ENCODE measurements at regions not wholly inside any gene's neighbourhood (a gene's known extent, or its start where the extent isn't known, plus 50 kb on each side); places are given as distances from the start of the nearest gene placed in this dataset.

DNA sequence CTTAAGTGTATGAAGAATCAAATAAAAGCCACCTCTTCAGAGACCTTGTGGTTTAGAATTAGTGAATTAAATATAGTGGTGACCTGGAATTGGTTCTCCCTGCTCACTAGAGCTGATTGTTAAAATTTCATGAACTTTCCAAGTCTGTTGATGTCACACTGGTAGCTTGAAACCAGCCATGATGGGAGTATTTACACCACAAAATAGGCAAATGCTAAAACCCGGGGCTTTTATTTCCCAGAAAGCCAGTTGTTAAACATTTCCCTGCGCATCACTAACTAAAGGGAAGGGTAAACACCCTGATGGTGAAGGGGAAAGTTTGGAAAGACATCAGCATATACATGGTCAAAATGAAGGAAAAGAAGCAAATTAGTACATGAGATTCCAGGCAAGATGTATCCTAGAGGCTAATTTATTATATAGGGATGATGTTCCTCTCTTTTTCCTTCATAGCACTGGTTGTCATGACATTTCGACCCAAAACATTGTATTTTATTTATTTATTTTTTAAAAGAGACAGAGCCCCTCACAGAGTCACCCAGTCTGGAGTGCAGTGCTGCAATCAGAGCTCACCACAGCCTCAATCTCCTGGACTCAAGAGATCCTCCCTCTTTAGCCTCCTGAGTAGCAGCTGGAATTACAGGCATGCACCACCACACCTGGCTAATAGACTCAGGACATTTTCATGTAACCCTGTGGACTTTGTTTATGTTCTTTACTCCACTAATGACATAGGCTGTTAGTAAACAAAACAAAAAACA lies 123.2 kb downstream of the RIN2 start:
- peaks cover 0 to 3% (median under 1%) of the 10 kb centered on the region in 3 donors for H3K4me1 Mint-ChIP-seq
- H3K9me3 Mint-ChIP-seq, result no peaks in the 10 kb centered on the region
- DNase-seq (no peak), ATAC-seq (ENCODE audit: low read depth in 2 of 2) (no peak)
- H3K4me3 Mint-ChIP-seq, result no peak overlapping the region
- H3K36me3 Mint-ChIP-seq, result no peaks in the 10 kb centered on the region
- H3K27me3 Mint-ChIP-seq, result peaks cover 0 to 16% (median 9%) of the 10 kb centered on the region in 3 donors
- H3K27ac Mint-ChIP-seq, result no peak overlapping the region

GRCh38 chr20:19881990-19882389 lies 123.9 kb downstream of the RIN2 start:
- H3K4me3 Mint-ChIP-seq, result no peak overlapping the region
- H3K4me1 Mint-ChIP-seq, result no peaks in the 10 kb centered on the region
- H3K27ac Mint-ChIP-seq, result no peak overlapping the region
- no peak for DNase-seq
- ATAC-seq (ENCODE audit: low read depth in 2 of 2), result no peak
- H3K9me3 Mint-ChIP-seq, result no peaks in the 10 kb centered on the region
- H3K27me3 Mint-ChIP-seq, result peaks cover 0 to 21% (median 9%) of the 10 kb centered on the region in 3 donors
- H3K36me3 Mint-ChIP-seq, result no peaks in the 10 kb centered on the region

- ATAC-seq (ENCODE audit: low read depth in 2 of 2) (no peak), DNase-seq (no peak)
- Mint-ChIP-seq H3K4me1 (no peaks in the 10 kb centered on the region), H3K9me3 (no peaks in the 10 kb centered on the region), H3K27me3 (peaks cover 0 to 21% (median 9%) of the 10 kb centered on the region in 3 donors), H3K36me3 (no peaks in the 10 kb centered on the region), H3K4me3 (no peak overlapping the region), H3K27ac (no peak overlapping the region)
These were observed 124.4 kb downstream of the RIN2 start for GRCh38 chr20:19882446-19882845.

- no peak overlapping the region for H3K4me3 Mint-ChIP-seq
- H3K9me3 Mint-ChIP-seq, result no peaks in the 10 kb centered on the region
- no peak for DNase-seq
- no peak overlapping the region for H3K27ac Mint-ChIP-seq
- no peaks in the 10 kb centered on the region for H3K4me1 Mint-ChIP-seq
- peaks cover 0 to 27% (median 15%) of the 10 kb centered on the region in 3 donors for H3K27me3 Mint-ChIP-seq
- no peaks in the 10 kb centered on the region for H3K36me3 Mint-ChIP-seq
- ATAC-seq (ENCODE audit: low read depth in 2 of 2), result no peak
These were observed 125.4 kb downstream of the RIN2 start for GRCh38 chr20:19883501-19883900.

DNA sequence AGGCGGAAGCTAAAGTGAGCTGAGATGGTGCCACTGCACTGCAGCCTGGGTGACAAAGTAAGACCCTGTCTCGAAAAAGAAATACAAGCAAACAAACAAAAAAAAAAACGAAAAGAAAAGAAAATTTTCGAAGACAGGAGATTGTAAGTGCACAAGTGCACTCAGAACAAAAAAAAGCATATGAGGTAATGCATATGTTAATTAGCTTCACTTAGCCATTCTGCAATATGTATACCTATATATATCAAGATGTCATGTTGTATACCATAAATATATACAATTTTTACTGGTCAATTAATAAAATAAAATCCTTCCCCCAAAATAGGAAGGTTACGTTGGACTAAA lies 127.5 kb downstream of the RIN2 start:
- Mint-ChIP-seq H3K36me3 (no peaks in the 10 kb centered on the region), H3K27ac (no peak overlapping the region), H3K9me3 (peaks cover 0 to 4% (median 0%) of the 10 kb centered on the region in 7 donors), H3K27me3 (peaks cover 16 to 47% (median 35%) of the 10 kb centered on the region in 3 donors), H3K4me1 (peaks cover 0 to 3% (median 3%) of the 10 kb centered on the region in 3 donors), H3K4me3 (no peak overlapping the region)
- no peak for ATAC-seq (ENCODE audit: low read depth in 2 of 2)
- no peak for DNase-seq

DNA sequence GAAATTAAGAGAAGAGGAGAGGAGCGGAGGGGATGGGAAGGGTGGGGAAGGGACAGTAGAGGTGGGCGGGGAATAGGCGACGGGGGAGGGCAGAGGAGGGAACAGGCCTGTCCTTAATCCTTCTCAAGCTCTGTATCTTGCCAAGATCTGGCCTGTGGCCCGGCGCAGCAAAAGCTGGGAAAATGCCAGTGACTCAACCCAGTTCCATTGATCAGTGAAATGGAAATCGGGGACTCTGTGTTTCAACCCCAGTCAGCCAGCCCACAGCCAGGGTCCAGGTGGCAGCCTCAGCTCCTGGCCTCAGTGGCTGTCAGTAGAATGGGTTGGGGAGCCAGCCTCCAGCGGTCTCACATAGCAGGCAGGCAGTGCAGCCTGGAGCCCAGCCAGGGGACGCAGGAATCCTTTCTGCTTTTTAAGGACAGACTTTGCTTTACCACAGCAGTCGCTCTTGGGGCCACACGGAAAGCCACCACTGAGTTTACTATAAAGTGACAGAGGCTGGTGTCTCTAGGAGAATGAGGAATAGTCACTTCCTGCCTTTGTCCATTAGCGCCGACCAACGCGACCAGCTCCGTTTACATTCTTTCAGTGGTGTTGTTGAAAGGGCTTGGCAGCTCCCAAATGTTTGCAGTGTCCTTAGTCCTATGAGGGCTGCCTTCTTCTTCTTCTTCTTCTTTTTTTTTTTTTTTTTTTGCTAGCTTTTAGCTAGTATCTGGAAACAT lies 128.0 kb downstream of the RIN2 start:
- Mint-ChIP-seq H3K4me1 (peaks cover 0 to 3% (median 3%) of the 10 kb centered on the region in 3 donors), H3K27ac (peak overlapping the region in 1 of 6 donors; percentile 42), H3K9me3 (peaks cover 0 to 6% (median 0%) of the 10 kb centered on the region in 7 donors), H3K36me3 (no peaks in the 10 kb centered on the region), H3K4me3 (no peak overlapping the region), H3K27me3 (peaks cover 22 to 53% (median 40%) of the 10 kb centered on the region in 3 donors)
- DNase-seq (no peak), ATAC-seq (ENCODE audit: low read depth in 2 of 2) (no peak)

- Mint-ChIP-seq H3K4me3 (no peak overlapping the region), H3K27ac (peak overlapping the region in 1 of 6 donors; percentile 42)
- no peak for DNase-seq
These were observed 128.7 kb downstream of the RIN2 start for GRCh38 chr20:19886661-19887288.

GRCh38 chr20:19887556-19888268 lies 129.4 kb upstream of the NAA20 start:
- Mint-ChIP-seq H3K27me3 (peaks cover 25 to 61% (median 49%) of the 10 kb centered on the region in 3 donors), H3K36me3 (no peaks in the 10 kb centered on the region), H3K27ac (no peak overlapping the region), H3K9me3 (peaks cover 0 to 9% (median 2%) of the 10 kb centered on the region in 7 donors), H3K4me1 (peaks cover 0 to 3% (median 3%) of the 10 kb centered on the region in 3 donors), H3K4me3 (no peak overlapping the region)
- ATAC-seq (ENCODE audit: low read depth in 2 of 2), result no peak
- no peak for DNase-seq

More at GRCh38 chr20:19886661-19887288, 128.7 kb downstream of the RIN2 start:
- ATAC-seq (ENCODE audit: low read depth in 2 of 2), result no peak
- H3K27me3 Mint-ChIP-seq, result peaks cover 23 to 59% (median 46%) of the 10 kb centered on the region in 3 donors
- H3K4me1 Mint-ChIP-seq, result peaks cover 0 to 3% (median 3%) of the 10 kb centered on the region in 3 donors
- peaks cover 0 to 9% (median 0%) of the 10 kb centered on the region in 7 donors for H3K9me3 Mint-ChIP-seq
- H3K36me3 Mint-ChIP-seq, result no peaks in the 10 kb centered on the region

- no peak for DNase-seq
- H3K4me3 Mint-ChIP-seq, result no peak overlapping the region
- H3K4me1 Mint-ChIP-seq, result peaks cover 0 to 3% (median 3%) of the 10 kb centered on the region in 3 donors
- no peaks in the 10 kb centered on the region for H3K36me3 Mint-ChIP-seq
- H3K27ac Mint-ChIP-seq, result no peak overlapping the region
- H3K27me3 Mint-ChIP-seq, result peaks cover 31 to 57% (median 46%) of the 10 kb centered on the region in 3 donors
- H3K9me3 Mint-ChIP-seq, result peaks cover 0 to 9% (median 2%) of the 10 kb centered on the region in 7 donors
- no peak for ATAC-seq (ENCODE audit: low read depth in 2 of 2)
These were observed 128.9 kb upstream of the NAA20 start for GRCh38 chr20:19888269-19888671.

GRCh38 chr20:19889011-19889953 lies 127.9 kb upstream of the NAA20 start:
- DNase-seq (no peak), ATAC-seq (ENCODE audit: low read depth in 2 of 2) (no peak)
- Mint-ChIP-seq H3K4me1 (peaks cover 0 to 3% (median 3%) of the 10 kb centered on the region in 3 donors), H3K27me3 (peaks cover 33 to 57% (median 48%) of the 10 kb centered on the region in 3 donors), H3K4me3 (no peak overlapping the region), H3K27ac (no peak overlapping the region), H3K9me3 (peaks cover 0 to 9% (median 2%) of the 10 kb centered on the region in 7 donors), H3K36me3 (no peaks in the 10 kb centered on the region)

GRCh38 chr20:19890445-19891051 lies 126.6 kb upstream of the NAA20 start:
- no peaks in the 10 kb centered on the region for H3K36me3 Mint-ChIP-seq
- no peak for ATAC-seq (ENCODE audit: low read depth in 2 of 2)
- no peak overlapping the region for H3K4me3 Mint-ChIP-seq
- peaks cover 0 to 3% (median 3%) of the 10 kb centered on the region in 3 donors for H3K4me1 Mint-ChIP-seq
- DNase-seq, result no peak
- peaks cover 0 to 9% (median 2%) of the 10 kb centered on the region in 7 donors for H3K9me3 Mint-ChIP-seq
- peaks cover 33 to 60% (median 54%) of the 10 kb centered on the region in 3 donors for H3K27me3 Mint-ChIP-seq
- H3K27ac Mint-ChIP-seq, result no peak overlapping the region

GRCh38 chr20:19893356-19893755 lies 123.8 kb upstream of the NAA20 start:
- Mint-ChIP-seq H3K27me3 (peaks cover 33 to 59% (median 49%) of the 10 kb centered on the region in 3 donors), H3K4me1 (peaks cover 0 to 3% (median 3%) of the 10 kb centered on the region in 3 donors), H3K27ac (peak overlapping the region in 1 of 6 donors; percentile 39), H3K9me3 (peaks cover 0 to 14% (median 3%) of the 10 kb centered on the region in 7 donors), H3K36me3 (no peaks in the 10 kb centered on the region), H3K4me3 (no peak overlapping the region)
- DNase-seq (no peak), ATAC-seq (ENCODE audit: low read depth in 2 of 2) (no peak)
